ENCODE measurements at regions not wholly inside any gene's neighbourhood (a gene's known extent, or its start where the extent isn't known, plus 50 kb on each side); places are given as distances from the start of the nearest gene placed in this dataset.

- H2AFZ ChIP-seq (ENCODE audit: low read length), result no peak overlapping the region
- H3K4me3 ChIP-seq (ENCODE audit: insufficient read depth, low read length), result no peak overlapping the region
- H3K9me3 ChIP-seq (ENCODE audit: low read depth, low read length), result no peaks in the 10 kb centered on the region
- H3K27me3 ChIP-seq (ENCODE audit: insufficient read depth, low read length), result no peaks in the 10 kb centered on the region
- no peaks in the 10 kb centered on the region for H3K36me3 ChIP-seq (ENCODE audit: insufficient read depth, low read length)
- no peak for DNase-seq (ENCODE audit: insufficient read length, low spot score, missing footprints)
- H3K79me2 ChIP-seq (ENCODE audit: insufficient read depth, low read length), result no peaks in the 10 kb centered on the region
- no peak overlapping the region for H3K4me2 ChIP-seq (ENCODE audit: insufficient read depth, low read length)
- no peaks in the 10 kb centered on the region for H3K4me1 ChIP-seq (ENCODE audit: insufficient read depth, low read length)
- H3K27ac ChIP-seq (ENCODE audit: low read depth, low read length), result no peak overlapping the region
- no peaks in the 10 kb centered on the region for H4K20me1 ChIP-seq (ENCODE audit: insufficient read depth, low read length)
- no peak for TF ChIP-seq CTCF (IDR thresholded peaks at IDR 0.05; ENCODE audit: extremely low read depth, low read depth, low read length)
Observed at GRCh38 chr3:174613173-174613572, 246.0 kb upstream of the NAALADL2 start.

GRCh38 chr3:174614036-174614435, 245.1 kb upstream of the NAALADL2 start:
- no peak for TF ChIP-seq CTCF (IDR thresholded peaks at IDR 0.05; ENCODE audit: extremely low read depth, low read depth, low read length)
- no peak overlapping the region for H3K4me2 ChIP-seq (ENCODE audit: insufficient read depth, low read length)
- no peak for DNase-seq (ENCODE audit: insufficient read length, low spot score, missing footprints)
- H4K20me1 ChIP-seq (ENCODE audit: insufficient read depth, low read length), result no peaks in the 10 kb centered on the region
- H3K9me3 ChIP-seq (ENCODE audit: low read depth, low read length), result no peaks in the 10 kb centered on the region
- no peaks in the 10 kb centered on the region for H3K79me2 ChIP-seq (ENCODE audit: insufficient read depth, low read length)
- H3K4me3 ChIP-seq (ENCODE audit: insufficient read depth, low read length), result no peak overlapping the region
- H2AFZ ChIP-seq (ENCODE audit: low read length), result no peak overlapping the region
- no peaks in the 10 kb centered on the region for H3K36me3 ChIP-seq (ENCODE audit: insufficient read depth, low read length)
- H3K4me1 ChIP-seq (ENCODE audit: insufficient read depth, low read length), result no peaks in the 10 kb centered on the region
- no peak overlapping the region for H3K27ac ChIP-seq (ENCODE audit: low read depth, low read length)
- no peaks in the 10 kb centered on the region for H3K27me3 ChIP-seq (ENCODE audit: insufficient read depth, low read length)

- Histone ChIP-seq H3K4me1 (ENCODE audit: insufficient read depth, low read length) (no peaks in the 10 kb centered on the region), H3K4me2 (ENCODE audit: insufficient read depth, low read length) (no peak overlapping the region), H2AFZ (ENCODE audit: low read length) (no peak overlapping the region), H3K27ac (ENCODE audit: low read depth, low read length) (no peak overlapping the region), H3K27me3 (ENCODE audit: insufficient read depth, low read length) (no peaks in the 10 kb centered on the region), H3K4me3 (ENCODE audit: insufficient read depth, low read length) (no peak overlapping the region), H3K36me3 (ENCODE audit: insufficient read depth, low read length) (no peaks in the 10 kb centered on the region), H4K20me1 (ENCODE audit: insufficient read depth, low read length) (no peaks in the 10 kb centered on the region), H3K9me3 (ENCODE audit: low read depth, low read length) (no peaks in the 10 kb centered on the region), H3K79me2 (ENCODE audit: insufficient read depth, low read length) (no peaks in the 10 kb centered on the region)
- TF ChIP-seq CTCF (IDR thresholded peaks at IDR 0.05; ENCODE audit: extremely low read depth, low read depth, low read length), result no peak
- no peak for DNase-seq (ENCODE audit: insufficient read length, low spot score, missing footprints)
Observed at GRCh38 chr3:174618368-174619080, 240.6 kb upstream of the NAALADL2 start.

GRCh38 chr3:174619239-174619638, 239.9 kb upstream of the NAALADL2 start:
- Histone ChIP-seq H3K36me3 (ENCODE audit: insufficient read depth, low read length) (no peaks in the 10 kb centered on the region), H3K4me1 (ENCODE audit: insufficient read depth, low read length) (no peaks in the 10 kb centered on the region), H2AFZ (ENCODE audit: low read length) (no peak overlapping the region), H3K79me2 (ENCODE audit: insufficient read depth, low read length) (no peaks in the 10 kb centered on the region), H3K27me3 (ENCODE audit: insufficient read depth, low read length) (no peaks in the 10 kb centered on the region), H3K27ac (ENCODE audit: low read depth, low read length) (no peak overlapping the region), H3K9me3 (ENCODE audit: low read depth, low read length) (no peaks in the 10 kb centered on the region), H3K4me3 (ENCODE audit: insufficient read depth, low read length) (no peak overlapping the region), H3K4me2 (ENCODE audit: insufficient read depth, low read length) (no peak overlapping the region), H4K20me1 (ENCODE audit: insufficient read depth, low read length) (no peaks in the 10 kb centered on the region)
- no peak for TF ChIP-seq CTCF (IDR thresholded peaks at IDR 0.05; ENCODE audit: extremely low read depth, low read depth, low read length)
- no peak for DNase-seq (ENCODE audit: insufficient read length, low spot score, missing footprints)
